ENCODE measurements at regions not wholly inside any gene's neighbourhood (a gene's known extent, or its start where the extent isn't known, plus 50 kb on each side); places are given as distances from the start of the nearest gene placed in this dataset.

DNA sequence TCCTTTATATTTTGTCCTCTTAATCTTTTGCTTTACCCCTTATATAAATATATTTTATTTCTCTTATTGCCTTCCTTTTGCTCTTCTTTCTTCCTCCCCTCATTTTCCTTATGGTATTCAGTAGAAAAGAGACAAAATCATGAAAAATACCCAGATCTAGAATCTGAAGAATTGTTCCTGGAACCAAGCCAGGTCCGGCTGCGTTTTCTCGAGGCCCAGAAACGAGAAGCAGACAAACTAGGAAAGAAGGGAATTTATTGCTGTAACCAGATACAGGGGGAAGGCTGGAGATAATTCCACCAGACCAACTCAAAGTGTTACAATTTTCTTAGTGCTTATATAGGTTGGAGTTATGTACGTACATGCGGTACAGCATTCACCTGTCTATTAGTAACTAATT, 328.7 kb downstream of the GABRG1 start:
- Histone ChIP-seq H3K4me3 (ENCODE audit: low read depth, low read length) (no peak overlapping the region), H3K4me1 (ENCODE audit: control insufficient read depth, insufficient read depth, low read length) (no peaks in the 10 kb centered on the region), H3K9ac (ENCODE audit: low read depth, low read length) (no peak overlapping the region), H3K9me3 (ENCODE audit: control insufficient read depth, insufficient read depth, low read length) (no peaks in the 10 kb centered on the region), H3K36me3 (ENCODE audit: control insufficient read depth, insufficient read depth, low read length) (no peaks in the 10 kb centered on the region), H3K27ac (ENCODE audit: low read depth, low read length) (no peak overlapping the region), H3K27me3 (ENCODE audit: control insufficient read depth, insufficient read depth, low read length) (no peaks in the 10 kb centered on the region)

DNA sequence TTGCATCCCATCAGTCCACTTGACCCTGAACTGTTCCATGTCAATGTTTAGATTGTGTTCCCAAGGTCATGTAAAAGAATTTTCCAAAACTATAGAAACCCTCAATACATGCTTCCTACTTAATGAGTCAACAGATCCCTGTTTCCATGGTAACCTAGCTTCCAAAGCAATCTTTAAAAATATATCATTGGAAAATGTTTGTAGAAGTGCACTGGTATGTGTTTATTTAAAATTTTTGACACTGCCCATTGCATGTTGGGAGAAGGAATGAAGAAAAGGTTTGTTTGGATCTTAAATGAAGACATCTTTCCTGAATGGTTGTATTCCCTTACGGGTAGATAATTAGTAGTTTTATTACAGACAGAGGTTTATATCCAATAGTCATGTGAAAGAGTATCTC, 345.3 kb downstream of the GABRG1 start:
- Histone ChIP-seq H3K27ac (ENCODE audit: low read depth, low read length) (no peak overlapping the region), H3K9me3 (ENCODE audit: control insufficient read depth, insufficient read depth, low read length) (no peaks in the 10 kb centered on the region), H3K4me1 (ENCODE audit: control insufficient read depth, insufficient read depth, low read length) (no peaks in the 10 kb centered on the region), H3K27me3 (ENCODE audit: control insufficient read depth, insufficient read depth, low read length) (no peaks in the 10 kb centered on the region), H3K9ac (ENCODE audit: low read depth, low read length) (no peak overlapping the region), H3K36me3 (ENCODE audit: control insufficient read depth, insufficient read depth, low read length) (no peaks in the 10 kb centered on the region), H3K4me3 (ENCODE audit: low read depth, low read length) (no peak overlapping the region)

DNA sequence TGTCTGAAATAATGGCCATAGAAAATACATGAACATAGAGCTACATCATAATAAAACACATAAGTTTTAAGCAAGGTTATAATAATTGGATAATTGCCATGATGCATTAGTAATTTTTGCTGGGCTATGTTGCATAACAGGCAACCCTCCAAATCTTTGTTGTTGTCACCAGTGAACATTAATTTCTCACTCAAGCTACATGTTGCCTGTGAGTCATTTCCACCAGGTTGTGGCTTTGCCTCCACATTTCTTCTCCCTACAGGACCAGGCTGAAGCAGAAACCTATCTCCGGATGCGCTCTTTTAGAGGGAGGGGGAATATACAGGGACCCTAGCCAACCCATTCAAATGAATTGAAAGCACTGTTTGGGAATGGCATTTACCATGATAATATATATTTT, 347.7 kb downstream of the GABRG1 start:
- H3K36me3 ChIP-seq (ENCODE audit: control insufficient read depth, insufficient read depth, low read length): no peaks in the 10 kb centered on the region
- no peak overlapping the region for H3K9ac ChIP-seq (ENCODE audit: low read depth, low read length)
- peaks cover 3% of the 10 kb centered on the region; the same call in 1 of the 2 replicates for H3K4me1 ChIP-seq (ENCODE audit: control insufficient read depth, insufficient read depth, low read length)
- no peak overlapping the region for H3K4me3 ChIP-seq (ENCODE audit: low read depth, low read length)
- H3K27ac ChIP-seq (ENCODE audit: low read depth, low read length): no peak overlapping the region
- no peaks in the 10 kb centered on the region for H3K9me3 ChIP-seq (ENCODE audit: control insufficient read depth, insufficient read depth, low read length)
- no peaks in the 10 kb centered on the region for H3K27me3 ChIP-seq (ENCODE audit: control insufficient read depth, insufficient read depth, low read length)

DNA sequence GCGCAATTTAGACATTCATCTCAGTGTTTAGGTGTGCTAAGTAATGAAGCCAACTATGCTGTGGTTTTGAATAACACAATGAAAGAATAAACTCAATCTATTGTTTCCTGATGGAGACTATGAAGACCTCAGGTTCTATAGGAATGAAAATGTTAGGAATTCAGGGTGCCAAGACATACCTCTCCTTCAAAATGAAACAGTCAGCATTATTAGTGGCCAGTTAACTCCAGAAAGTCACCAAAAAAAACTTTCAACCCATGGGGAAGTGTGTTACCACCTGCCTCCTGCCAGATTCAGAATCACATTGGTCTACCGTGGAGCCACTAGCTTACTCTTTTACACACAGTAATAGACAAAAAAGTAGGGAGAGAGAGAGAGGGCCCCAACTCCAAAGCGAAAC, 352.9 kb downstream of the GABRG1 start:
- H3K36me3 ChIP-seq (ENCODE audit: control insufficient read depth, insufficient read depth, low read length): no peaks in the 10 kb centered on the region
- no peak overlapping the region for H3K9ac ChIP-seq (ENCODE audit: low read depth, low read length)
- H3K4me3 ChIP-seq (ENCODE audit: low read depth, low read length): no peak overlapping the region
- H3K4me1 ChIP-seq (ENCODE audit: control insufficient read depth, insufficient read depth, low read length): peaks cover 9% of the 10 kb centered on the region; the same call in 1 of the 2 replicates
- H3K27me3 ChIP-seq (ENCODE audit: control insufficient read depth, insufficient read depth, low read length): no peaks in the 10 kb centered on the region
- no peaks in the 10 kb centered on the region for H3K9me3 ChIP-seq (ENCODE audit: control insufficient read depth, insufficient read depth, low read length)
- H3K27ac ChIP-seq (ENCODE audit: low read depth, low read length): no peak overlapping the region

DNA sequence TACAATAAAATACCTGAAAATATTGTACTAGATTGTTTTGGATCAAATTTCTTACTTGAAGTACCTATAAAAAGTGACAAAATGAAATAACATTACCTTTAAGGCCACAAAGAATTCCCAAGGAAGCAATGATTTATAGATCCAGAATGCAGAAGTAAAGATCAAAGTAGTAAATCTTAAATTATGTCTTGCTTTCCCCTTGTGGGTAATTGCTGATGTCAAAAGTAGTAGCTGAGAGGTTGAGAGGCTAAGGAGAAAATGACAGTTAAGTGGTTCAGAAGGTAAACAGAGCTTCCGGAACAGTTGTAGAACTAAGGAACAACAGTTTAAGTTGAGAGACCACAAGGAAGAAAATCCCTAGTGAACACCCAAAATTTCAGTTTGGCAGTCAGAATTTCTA, 358.3 kb downstream of the GABRG1 start:
- Histone ChIP-seq H3K4me1 (ENCODE audit: control insufficient read depth, insufficient read depth, low read length) (no peaks in the 10 kb centered on the region), H3K4me3 (ENCODE audit: low read depth, low read length) (no peak overlapping the region), H3K9ac (ENCODE audit: low read depth, low read length) (no peak overlapping the region), H3K36me3 (ENCODE audit: control insufficient read depth, insufficient read depth, low read length) (no peaks in the 10 kb centered on the region), H3K27ac (ENCODE audit: low read depth, low read length) (no peak overlapping the region), H3K27me3 (ENCODE audit: control insufficient read depth, insufficient read depth, low read length) (no peaks in the 10 kb centered on the region), H3K9me3 (ENCODE audit: control insufficient read depth, insufficient read depth, low read length) (no peaks in the 10 kb centered on the region)

DNA sequence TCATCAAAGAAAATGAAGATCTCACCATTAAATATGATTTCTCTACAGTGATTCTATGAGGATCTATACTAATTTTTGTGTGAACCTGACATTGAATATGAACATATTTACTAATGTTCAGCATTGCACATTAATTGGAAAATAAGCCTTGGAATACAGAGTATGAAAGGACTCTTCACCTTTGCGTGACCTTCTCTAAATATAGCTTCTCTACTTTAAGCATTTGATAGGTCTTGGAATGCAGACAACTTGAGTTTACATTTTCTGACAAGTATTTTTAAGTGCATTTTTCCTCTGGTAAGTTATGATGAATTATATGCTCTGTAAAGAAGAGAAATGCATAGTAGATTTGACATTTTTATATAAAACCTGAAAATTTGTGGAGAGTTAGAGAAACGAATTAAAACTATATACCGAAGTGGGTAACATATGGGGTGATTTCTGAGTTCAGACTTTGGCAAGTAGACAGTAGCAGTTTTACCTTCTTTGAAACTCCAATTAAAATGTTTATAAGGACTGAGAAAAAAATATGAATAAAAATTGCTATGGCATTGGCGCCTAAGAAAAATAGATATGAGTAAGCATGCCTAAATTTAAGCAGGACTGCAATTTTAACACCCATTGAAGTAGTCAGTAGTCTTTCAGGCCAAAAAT, 371.9 kb downstream of the GABRG1 start:
- H3K27ac ChIP-seq (ENCODE audit: low read depth, low read length): no peak overlapping the region
- no peaks in the 10 kb centered on the region for H3K9me3 ChIP-seq (ENCODE audit: control insufficient read depth, insufficient read depth, low read length)
- no peaks in the 10 kb centered on the region for H3K36me3 ChIP-seq (ENCODE audit: control insufficient read depth, insufficient read depth, low read length)
- no peak overlapping the region for H3K4me3 ChIP-seq (ENCODE audit: low read depth, low read length)
- H3K4me1 ChIP-seq (ENCODE audit: control insufficient read depth, insufficient read depth, low read length): no peaks in the 10 kb centered on the region
- H3K27me3 ChIP-seq (ENCODE audit: control insufficient read depth, insufficient read depth, low read length): no peaks in the 10 kb centered on the region
- H3K9ac ChIP-seq (ENCODE audit: low read depth, low read length): no peak overlapping the region

DNA sequence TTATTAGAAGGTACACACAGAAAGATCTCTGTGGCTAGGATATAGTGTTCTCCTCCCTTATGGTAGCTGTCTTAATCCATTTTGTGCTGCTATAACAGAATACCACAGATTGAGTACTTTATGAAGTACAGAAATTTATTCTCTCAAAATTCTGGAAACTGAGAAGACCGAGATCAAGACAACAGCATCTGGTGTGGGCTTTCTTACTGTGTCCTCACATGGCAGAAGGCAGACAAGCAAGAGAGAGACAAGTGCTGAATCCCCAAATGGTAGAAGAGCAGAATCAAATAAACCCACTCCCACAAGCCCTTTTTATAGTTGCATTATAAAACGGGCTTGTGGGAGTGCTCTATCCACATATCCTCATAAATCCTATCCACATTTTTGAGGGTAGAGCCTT, 373.1 kb downstream of the GABRG1 start:
- Histone ChIP-seq H3K27ac (ENCODE audit: low read depth, low read length) (no peak overlapping the region), H3K9ac (ENCODE audit: low read depth, low read length) (no peak overlapping the region), H3K4me1 (ENCODE audit: control insufficient read depth, insufficient read depth, low read length) (no peaks in the 10 kb centered on the region), H3K36me3 (ENCODE audit: control insufficient read depth, insufficient read depth, low read length) (no peaks in the 10 kb centered on the region), H3K27me3 (ENCODE audit: control insufficient read depth, insufficient read depth, low read length) (no peaks in the 10 kb centered on the region), H3K4me3 (ENCODE audit: low read depth, low read length) (no peak overlapping the region), H3K9me3 (ENCODE audit: control insufficient read depth, insufficient read depth, low read length) (no peaks in the 10 kb centered on the region)

DNA sequence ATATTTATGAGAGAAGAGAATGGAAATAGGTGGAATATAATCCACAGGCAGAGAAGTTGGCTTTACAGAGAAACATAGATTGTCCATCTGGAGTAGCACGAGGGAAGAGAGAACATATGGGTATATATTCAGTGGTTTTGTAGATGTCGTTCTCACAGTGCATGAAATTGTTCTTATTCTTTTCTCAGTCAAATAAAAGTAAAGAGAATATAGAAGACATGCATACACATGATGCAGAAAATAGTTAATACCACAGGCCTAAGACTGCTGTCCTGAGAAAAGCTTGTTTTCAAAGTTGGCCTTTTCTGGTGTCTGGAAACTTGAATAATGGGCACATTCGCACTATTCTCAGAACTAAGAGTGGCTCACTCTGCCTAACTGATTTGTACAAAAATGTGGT, 378.1 kb downstream of the GABRG1 start:
- H3K27me3 ChIP-seq (ENCODE audit: control insufficient read depth, insufficient read depth, low read length): no peaks in the 10 kb centered on the region
- H3K36me3 ChIP-seq (ENCODE audit: control insufficient read depth, insufficient read depth, low read length): no peaks in the 10 kb centered on the region
- H3K4me1 ChIP-seq (ENCODE audit: control insufficient read depth, insufficient read depth, low read length): no peaks in the 10 kb centered on the region
- no peak overlapping the region for H3K4me3 ChIP-seq (ENCODE audit: low read depth, low read length)
- H3K9me3 ChIP-seq (ENCODE audit: control insufficient read depth, insufficient read depth, low read length): no peaks in the 10 kb centered on the region; the same call in 1 of the 2 replicates
- H3K27ac ChIP-seq (ENCODE audit: low read depth, low read length): no peak overlapping the region
- H3K9ac ChIP-seq (ENCODE audit: low read depth, low read length): no peak overlapping the region

DNA sequence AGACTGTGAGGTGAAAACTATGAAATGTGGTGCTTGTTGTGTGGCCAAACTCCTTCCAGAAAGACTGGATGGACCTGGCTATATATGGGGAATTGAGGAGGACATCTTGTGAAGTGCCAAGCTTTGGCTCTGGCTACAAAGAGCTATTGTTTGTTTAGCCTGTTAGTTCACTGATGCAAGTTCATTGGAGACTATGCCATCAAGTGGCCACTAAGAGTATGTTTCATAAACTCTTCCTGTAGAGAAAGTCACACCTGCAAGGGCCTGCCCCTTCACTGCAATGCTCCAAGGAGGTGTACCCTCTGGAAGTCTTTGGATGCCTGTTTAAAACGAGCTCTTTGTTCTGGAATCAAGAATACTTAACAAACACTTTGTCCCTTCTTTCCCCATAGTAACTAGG, 382.0 kb downstream of the GABRG1 start:
- H3K9me3 ChIP-seq (ENCODE audit: control insufficient read depth, insufficient read depth, low read length): no peaks in the 10 kb centered on the region; the same call in none of the 2 replicates
- no peak overlapping the region for H3K27ac ChIP-seq (ENCODE audit: low read depth, low read length)
- H3K36me3 ChIP-seq (ENCODE audit: control insufficient read depth, insufficient read depth, low read length): no peaks in the 10 kb centered on the region
- no peak overlapping the region for H3K4me3 ChIP-seq (ENCODE audit: low read depth, low read length)
- no peak overlapping the region for H3K9ac ChIP-seq (ENCODE audit: low read depth, low read length)
- no peaks in the 10 kb centered on the region for H3K4me1 ChIP-seq (ENCODE audit: control insufficient read depth, insufficient read depth, low read length)
- H3K27me3 ChIP-seq (ENCODE audit: control insufficient read depth, insufficient read depth, low read length): no peaks in the 10 kb centered on the region

DNA sequence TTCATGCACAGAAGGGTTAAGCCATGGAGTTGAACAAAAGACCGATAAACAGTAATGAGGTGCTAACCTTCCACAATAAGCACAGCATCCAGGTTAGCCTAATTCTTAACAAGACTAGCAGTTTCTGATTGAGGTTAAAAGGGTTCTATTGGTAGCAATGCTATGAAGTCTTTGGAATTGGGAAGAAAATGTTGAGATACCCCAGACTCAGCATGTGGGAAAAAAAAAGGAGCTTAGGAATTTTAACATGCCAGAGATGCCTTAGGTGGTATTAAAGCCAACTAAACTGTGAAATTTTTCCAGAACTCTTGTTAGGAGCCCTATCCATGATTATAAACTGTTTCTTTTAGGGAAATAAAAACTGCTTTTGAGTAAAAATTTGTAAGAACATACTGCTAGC, 391.7 kb downstream of the GABRG1 start:
- no peak overlapping the region for H3K27ac ChIP-seq (ENCODE audit: low read depth, low read length)
- no peaks in the 10 kb centered on the region for H3K36me3 ChIP-seq (ENCODE audit: control insufficient read depth, insufficient read depth, low read length)
- no peak overlapping the region for H3K4me3 ChIP-seq (ENCODE audit: low read depth, low read length)
- peaks cover 4% of the 10 kb centered on the region; the same call in 1 of the 2 replicates for H3K4me1 ChIP-seq (ENCODE audit: control insufficient read depth, insufficient read depth, low read length)
- H3K27me3 ChIP-seq (ENCODE audit: control insufficient read depth, insufficient read depth, low read length): no peaks in the 10 kb centered on the region
- H3K9me3 ChIP-seq (ENCODE audit: control insufficient read depth, insufficient read depth, low read length): no peaks in the 10 kb centered on the region
- no peak overlapping the region for H3K9ac ChIP-seq (ENCODE audit: low read depth, low read length)

DNA sequence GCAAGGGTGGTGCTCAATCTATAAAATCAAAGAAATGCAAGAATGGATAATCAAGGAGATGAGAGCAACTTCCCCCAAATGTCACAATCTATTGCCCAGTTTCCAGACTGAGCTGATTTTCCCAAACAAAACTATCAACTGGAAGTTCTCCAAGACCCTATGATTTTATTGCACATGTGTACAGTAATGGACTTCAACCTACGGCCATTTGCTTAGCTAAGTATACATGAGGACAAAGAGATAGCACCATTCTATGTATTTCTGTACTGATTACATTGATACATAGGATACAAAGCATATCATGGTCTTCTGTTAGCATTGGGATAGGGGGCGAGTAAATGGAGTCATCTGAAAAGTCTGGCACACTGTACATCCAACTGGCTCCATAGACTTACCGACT, 407.8 kb downstream of the GABRG1 start:
- Histone ChIP-seq H3K4me1 (ENCODE audit: control insufficient read depth, insufficient read depth, low read length) (no peaks in the 10 kb centered on the region; the same call in 1 of the 2 replicates), H3K9me3 (ENCODE audit: control insufficient read depth, insufficient read depth, low read length) (no peaks in the 10 kb centered on the region)

More for the DNA sequence above, 407.8 kb downstream of the GABRG1 start:
- Histone ChIP-seq H3K9ac (ENCODE audit: low read depth, low read length) (no peak overlapping the region), H3K27ac (ENCODE audit: low read depth, low read length) (no peak overlapping the region), H3K4me3 (ENCODE audit: low read depth, low read length) (no peak overlapping the region), H3K27me3 (ENCODE audit: control insufficient read depth, insufficient read depth, low read length) (no peaks in the 10 kb centered on the region), H3K36me3 (ENCODE audit: control insufficient read depth, insufficient read depth, low read length) (no peaks in the 10 kb centered on the region)

Data from HUES48 (cell line).